ENCODE measurements at regions not wholly inside any gene's neighbourhood (a gene's known extent, or its start where the extent isn't known, plus 50 kb on each side); places are given as distances from the start of the nearest gene placed in this dataset.
A peak's percentile ranks its signal among the peaks of the same experiment; 100 is the strongest.

- H3K27me3 ChIP-seq (replicated peaks; ENCODE audit: control insufficient read depth, insufficient read depth, low read length) = no peaks in the 10 kb centered on the region
- no peak overlapping the region for H3K4me3 ChIP-seq (replicated peaks; ENCODE audit: low read depth, low read length)
- TF ChIP-seq CTCF (IDR thresholded peaks at IDR 0.05; ENCODE audit: insufficient read depth, low read length, poor library complexity, severe bottlenecking) = no peak
- no peak for DNase-seq (ENCODE audit: extremely low read depth, insufficient read length)
- no peaks in the 10 kb centered on the region for H3K36me3 ChIP-seq (ENCODE audit: control insufficient read depth, insufficient read depth, low read length)
Observed at GRCh38 chr20:53831812-53832211, 238.2 kb upstream of the ZNF217 start.

GRCh38 chr20:53831228-53831627 is 237.6 kb upstream of the ZNF217 start:
- H3K27me3 ChIP-seq (replicated peaks; ENCODE audit: control insufficient read depth, insufficient read depth, low read length) = no peaks in the 10 kb centered on the region
- H3K36me3 ChIP-seq (ENCODE audit: control insufficient read depth, insufficient read depth, low read length) = no peaks in the 10 kb centered on the region
- DNase-seq (ENCODE audit: extremely low read depth, insufficient read length) = no peak
- no peak overlapping the region for H3K4me3 ChIP-seq (replicated peaks; ENCODE audit: low read depth, low read length)
- TF ChIP-seq CTCF (IDR thresholded peaks at IDR 0.05; ENCODE audit: insufficient read depth, low read length, poor library complexity, severe bottlenecking) = no peak

- Histone ChIP-seq H3K27me3 (replicated peaks; ENCODE audit: control insufficient read depth, insufficient read depth, low read length) (no peaks in the 10 kb centered on the region), H3K4me3 (replicated peaks; ENCODE audit: low read depth, low read length) (peak overlapping the region; percentile 13; the same call in 1 of the 2 replicates), H3K36me3 (ENCODE audit: control insufficient read depth, insufficient read depth, low read length) (no peaks in the 10 kb centered on the region)
- DNase-seq (ENCODE audit: extremely low read depth, insufficient read length) = peak; percentile 43
- no peak for TF ChIP-seq CTCF (IDR thresholded peaks at IDR 0.05; ENCODE audit: insufficient read depth, low read length, poor library complexity, severe bottlenecking)
Observed at GRCh38 chr20:53829724-53830521, 236.3 kb upstream of the ZNF217 start.

- Histone ChIP-seq H3K27me3 (replicated peaks; ENCODE audit: control insufficient read depth, insufficient read depth, low read length) (no peaks in the 10 kb centered on the region), H3K4me3 (replicated peaks; ENCODE audit: low read depth, low read length) (peak overlapping the region; percentile 15; the same call in 1 of the 2 replicates), H3K36me3 (ENCODE audit: control insufficient read depth, insufficient read depth, low read length) (no peaks in the 10 kb centered on the region)
- DNase-seq (ENCODE audit: extremely low read depth, insufficient read length) = no peak
- no peak for TF ChIP-seq CTCF (IDR thresholded peaks at IDR 0.05; ENCODE audit: insufficient read depth, low read length, poor library complexity, severe bottlenecking)
Observed at GRCh38 chr20:53829255-53829723, 235.7 kb upstream of the ZNF217 start.

- no peaks in the 10 kb centered on the region for H3K36me3 ChIP-seq (ENCODE audit: control insufficient read depth, insufficient read depth, low read length)
- H3K27me3 ChIP-seq (replicated peaks; ENCODE audit: control insufficient read depth, insufficient read depth, low read length) = no peaks in the 10 kb centered on the region
- H3K4me3 ChIP-seq (replicated peaks; ENCODE audit: low read depth, low read length) = peak overlapping the region; percentile 15; the same call in 1 of the 2 replicates
- no peak for TF ChIP-seq CTCF (IDR thresholded peaks at IDR 0.05; ENCODE audit: insufficient read depth, low read length, poor library complexity, severe bottlenecking)
- no peak for DNase-seq (ENCODE audit: extremely low read depth, insufficient read length)
Observed at GRCh38 chr20:53828682-53829254, 235.1 kb upstream of the ZNF217 start.
